Immature natural killer cell (primary cell): ENCODE measurements at regions not wholly inside any gene's neighbourhood (a gene's known extent, or its start where the extent isn't known, plus 50 kb on each side); places are given as distances from the start of the nearest gene placed in this dataset.
"Not testable (repeated sequence)": the region's sequence is repeated elsewhere in the genome, so short reads cannot be mapped to it uniquely, and the experiment has no call there.

ENCODE experiments used
- DNase-seq, 3 donors: peaks; one replicate each; pipeline ENCODE4 v3.0.0; 2022; ENCODE audit warnings: mixed read lengths in 1 of 3
- H3K27ac Mint-ChIP-seq, 6 donors: one replicate each; pipeline ENCODE4 v1.8.0; 2020; ENCODE audit warnings: mixed read lengths in 6 of 6, mild to moderate bottlenecking in 5 of 6, inconsistent platforms in 4 of 6, moderate library complexity in 3 of 6
- H3K27me3 Mint-ChIP-seq, 3 donors: one replicate each; pipeline ENCODE4 v1.8.0; 2020 to 2021; ENCODE audit warnings: low read depth in 3 of 3, mild to moderate bottlenecking in 3 of 3, mixed read lengths in 3 of 3, moderate library complexity in 3 of 3, inconsistent platforms in 1 of 3
- H3K36me3 Mint-ChIP-seq, 3 donors: one replicate each; pipeline ENCODE4 v1.8.0; 2020; ENCODE audit warnings: mixed read lengths in 3 of 3, inconsistent platforms in 2 of 3, mild to moderate bottlenecking in 2 of 3
- H3K4me1 Mint-ChIP-seq, 2 donors: one replicate each; pipeline ENCODE4 v1.8.0; 2020; ENCODE audit warnings: inconsistent platforms in 2 of 2, mild to moderate bottlenecking in 2 of 2, mixed read lengths in 2 of 2, moderate library complexity in 1 of 2
- H3K4me3 Mint-ChIP-seq, 5 donors: one replicate each; pipeline ENCODE4 v1.8.0; 2020; ENCODE audit warnings: mild to moderate bottlenecking in 5 of 5, mixed read lengths in 5 of 5, inconsistent platforms in 3 of 5, moderate library complexity in 3 of 5
- H3K9me3 Mint-ChIP-seq, 6 donors: one replicate each; pipeline ENCODE4 v1.8.0; 2020; ENCODE audit warnings: mild to moderate bottlenecking in 6 of 6, mixed read lengths in 6 of 6, inconsistent platforms in 4 of 6, moderate library complexity in 3 of 6

GRCh38 chr2:175815537-175815936, 186.5 kb downstream of the LNPK start:
- H3K4me1 Mint-ChIP-seq = no peaks in the 10 kb centered on the region
- no peak overlapping the region for H3K27ac Mint-ChIP-seq
- no peak overlapping the region for H3K4me3 Mint-ChIP-seq

GRCh38 chr2:175811971-175812370, 190.1 kb downstream of the LNPK start:
- Mint-ChIP-seq H3K4me1 (no peaks in the 10 kb centered on the region), H3K27me3 (peaks cover 0 to 14% (median 2%) of the 10 kb centered on the region in 3 donors), H3K36me3 (no peaks in the 10 kb centered on the region), H3K4me3 (no peak overlapping the region), H3K27ac (no peak overlapping the region), H3K9me3 (peaks cover 0 to 5% (median 2%) of the 10 kb centered on the region in 6 donors)
- DNase-seq = no peak

More at GRCh38 chr2:175815537-175815936, 186.5 kb downstream of the LNPK start:
- no peak for DNase-seq
- H3K9me3 Mint-ChIP-seq = peaks cover 0 to 8% (median 2%) of the 10 kb centered on the region in 6 donors
- peaks cover 0 to 4% (median 0%) of the 10 kb centered on the region in 3 donors for H3K27me3 Mint-ChIP-seq
- H3K36me3 Mint-ChIP-seq = no peaks in the 10 kb centered on the region

- no peaks in the 10 kb centered on the region for H3K36me3 Mint-ChIP-seq
- no peak overlapping the region for H3K27ac Mint-ChIP-seq
- no peaks in the 10 kb centered on the region for H3K4me1 Mint-ChIP-seq
- no peaks in the 10 kb centered on the region for H3K9me3 Mint-ChIP-seq
- H3K4me3 Mint-ChIP-seq = no peak overlapping the region
- DNase-seq = no peak
- peaks cover 0 to 14% (median 0%) of the 10 kb centered on the region in 3 donors for H3K27me3 Mint-ChIP-seq
Measured at GRCh38 chr2:175808858-175809257, 193.2 kb downstream of the LNPK start.

GRCh38 chr2:175808078-175808477, 194.0 kb downstream of the LNPK start:
- Mint-ChIP-seq H3K27ac (no peak overlapping the region), H3K36me3 (no peaks in the 10 kb centered on the region), H3K9me3 (no peaks in the 10 kb centered on the region), H3K27me3 (peaks cover 0 to 14% (median 0%) of the 10 kb centered on the region in 3 donors), H3K4me3 (no peak overlapping the region), H3K4me1 (no peaks in the 10 kb centered on the region)
- DNase-seq = no peak

GRCh38 chr2:175807031-175807873, 194.8 kb downstream of the LNPK start:
- no peak for DNase-seq
- Mint-ChIP-seq H3K27ac (no peak overlapping the region), H3K27me3 (peaks cover 0 to 14% (median 0%) of the 10 kb centered on the region in 3 donors), H3K4me1 (no peaks in the 10 kb centered on the region), H3K4me3 (no peak overlapping the region), H3K9me3 (peaks cover 0 to under 1% (median 0%) of the 10 kb centered on the region in 6 donors), H3K36me3 (no peaks in the 10 kb centered on the region)

GRCh38 chr2:175806570-175806969, 195.5 kb downstream of the LNPK start:
- Mint-ChIP-seq H3K9me3 (peaks cover 0 to 3% (median 0%) of the 10 kb centered on the region in 6 donors), H3K36me3 (no peaks in the 10 kb centered on the region)
- DNase-seq = no peak

GRCh38 chr2:175806125-175806490, 196.0 kb downstream of the LNPK start:
- DNase-seq = no peak
- H3K4me1 Mint-ChIP-seq = no peaks in the 10 kb centered on the region
- H3K9me3 Mint-ChIP-seq = peaks cover 0 to 3% (median 0%) of the 10 kb centered on the region in 6 donors
- H3K4me3 Mint-ChIP-seq = no peak overlapping the region
- no peaks in the 10 kb centered on the region for H3K36me3 Mint-ChIP-seq
- no peak overlapping the region for H3K27ac Mint-ChIP-seq
- H3K27me3 Mint-ChIP-seq = peaks cover 0 to 14% (median 0%) of the 10 kb centered on the region in 3 donors

More at GRCh38 chr2:175806570-175806969, 195.5 kb downstream of the LNPK start:
- no peaks in the 10 kb centered on the region for H3K4me1 Mint-ChIP-seq
- H3K27me3 Mint-ChIP-seq = peaks cover 0 to 14% (median 0%) of the 10 kb centered on the region in 3 donors
- H3K4me3 Mint-ChIP-seq = no peak overlapping the region
- H3K27ac Mint-ChIP-seq = no peak overlapping the region

GRCh38 chr2:175805442-175806124, 196.5 kb downstream of the LNPK start:
- DNase-seq = no peak
- no peak overlapping the region for H3K4me3 Mint-ChIP-seq
- H3K4me1 Mint-ChIP-seq = no peaks in the 10 kb centered on the region

GRCh38 chr2:175804122-175804521, 197.9 kb downstream of the LNPK start:
- Mint-ChIP-seq H3K36me3 (no peaks in the 10 kb centered on the region), H3K4me3 (no peak overlapping the region), H3K27me3 (peaks cover 0 to 7% (median 2%) of the 10 kb centered on the region in 3 donors), H3K9me3 (peaks cover 0 to 3% (median 0%) of the 10 kb centered on the region in 6 donors), H3K4me1 (no peaks in the 10 kb centered on the region), H3K27ac (no peak overlapping the region)
- DNase-seq = no peak

More at GRCh38 chr2:175805442-175806124, 196.5 kb downstream of the LNPK start:
- H3K9me3 Mint-ChIP-seq = peaks cover 0 to 3% (median 0%) of the 10 kb centered on the region in 6 donors
- H3K27ac Mint-ChIP-seq = no peak overlapping the region
- no peaks in the 10 kb centered on the region for H3K36me3 Mint-ChIP-seq
- H3K27me3 Mint-ChIP-seq = peaks cover 0 to 14% (median 0%) of the 10 kb centered on the region in 3 donors

GRCh38 chr2:175796422-175796821, 205.6 kb downstream of the LNPK start:
- H3K27ac Mint-ChIP-seq, H3K4me3 Mint-ChIP-seq, H3K36me3 Mint-ChIP-seq, H3K27me3 Mint-ChIP-seq, DNase-seq, H3K4me1 Mint-ChIP-seq: not testable (repeated sequence)
- peaks cover 6 to 14% (median 8%) of the 10 kb centered on the region in 6 donors for H3K9me3 Mint-ChIP-seq

- Mint-ChIP-seq H3K36me3 (peaks cover 0 to 6% (median 6%) of the 10 kb centered on the region in 3 donors), H3K9me3 (peaks cover 6 to 14% (median 8%) of the 10 kb centered on the region in 6 donors), H3K27me3 (peaks cover 0 to 1% (median 0%) of the 10 kb centered on the region in 3 donors)
Measured at GRCh38 chr2:175793648-175794047, 208.4 kb downstream of the LNPK start.

GRCh38 chr2:175792881-175793280, 209.2 kb downstream of the LNPK start:
- Mint-ChIP-seq H3K4me3 (no peak overlapping the region), H3K27me3 (no peaks in the 10 kb centered on the region), H3K27ac (no peak overlapping the region), H3K36me3 (peaks cover 0 to 6% (median 6%) of the 10 kb centered on the region in 3 donors), H3K4me1 (no peaks in the 10 kb centered on the region), H3K9me3 (peaks cover 6 to 14% (median 8%) of the 10 kb centered on the region in 6 donors)
- DNase-seq = no peak

More at GRCh38 chr2:175793648-175794047, 208.4 kb downstream of the LNPK start:
- no peak for DNase-seq
- no peak overlapping the region for H3K4me3 Mint-ChIP-seq
- no peaks in the 10 kb centered on the region for H3K4me1 Mint-ChIP-seq
- no peak overlapping the region for H3K27ac Mint-ChIP-seq

- Mint-ChIP-seq H3K36me3 (peaks cover 0 to 6% (median 6%) of the 10 kb centered on the region in 3 donors), H3K9me3 (peaks cover 6 to 14% (median 8%) of the 10 kb centered on the region in 6 donors), H3K4me1 (no peaks in the 10 kb centered on the region), H3K27me3 (peaks cover 0 to 2% (median 2%) of the 10 kb centered on the region in 3 donors), H3K4me3 (no peak overlapping the region), H3K27ac (no peak overlapping the region)
- no peak for DNase-seq
Measured at GRCh38 chr2:175792199-175792598, 209.9 kb downstream of the LNPK start.
